ENCODE measurements at regions not wholly inside any gene's neighbourhood (a gene's known extent, or its start where the extent isn't known, plus 50 kb on each side); places are given as distances from the start of the nearest gene placed in this dataset.

DNA sequence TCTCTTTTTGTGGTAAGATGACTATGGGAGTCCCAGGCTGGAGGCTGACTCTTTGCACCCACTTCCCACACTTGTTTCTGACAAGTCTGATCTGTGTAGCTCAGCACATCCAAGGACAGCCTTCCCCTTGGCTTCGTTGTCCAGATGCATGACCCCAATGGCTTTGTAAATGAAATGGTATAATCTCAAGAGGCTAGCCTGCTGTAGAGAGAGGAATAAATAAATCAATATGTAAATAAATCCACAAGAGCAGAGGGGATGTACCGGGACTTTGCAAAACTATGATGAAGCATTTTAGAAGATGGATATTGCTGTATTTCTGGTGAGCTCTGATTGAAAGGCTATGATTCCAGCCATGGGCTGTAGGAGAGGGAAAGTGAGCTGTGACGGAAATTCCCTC is 79.9 kb upstream of the NEO1 start:
- H3K36me3 Mint-ChIP-seq (ENCODE audit: low read depth): no peaks in the 10 kb centered on the region
- H3K9me3 Mint-ChIP-seq: no peaks in the 10 kb centered on the region
- ChIA-PET POLR2A (no interaction called here), CTCF (no interaction called here)
- peaks cover 30% of the 10 kb centered on the region for H3K27me3 Mint-ChIP-seq
- TF ChIP-seq, protein P1, sequence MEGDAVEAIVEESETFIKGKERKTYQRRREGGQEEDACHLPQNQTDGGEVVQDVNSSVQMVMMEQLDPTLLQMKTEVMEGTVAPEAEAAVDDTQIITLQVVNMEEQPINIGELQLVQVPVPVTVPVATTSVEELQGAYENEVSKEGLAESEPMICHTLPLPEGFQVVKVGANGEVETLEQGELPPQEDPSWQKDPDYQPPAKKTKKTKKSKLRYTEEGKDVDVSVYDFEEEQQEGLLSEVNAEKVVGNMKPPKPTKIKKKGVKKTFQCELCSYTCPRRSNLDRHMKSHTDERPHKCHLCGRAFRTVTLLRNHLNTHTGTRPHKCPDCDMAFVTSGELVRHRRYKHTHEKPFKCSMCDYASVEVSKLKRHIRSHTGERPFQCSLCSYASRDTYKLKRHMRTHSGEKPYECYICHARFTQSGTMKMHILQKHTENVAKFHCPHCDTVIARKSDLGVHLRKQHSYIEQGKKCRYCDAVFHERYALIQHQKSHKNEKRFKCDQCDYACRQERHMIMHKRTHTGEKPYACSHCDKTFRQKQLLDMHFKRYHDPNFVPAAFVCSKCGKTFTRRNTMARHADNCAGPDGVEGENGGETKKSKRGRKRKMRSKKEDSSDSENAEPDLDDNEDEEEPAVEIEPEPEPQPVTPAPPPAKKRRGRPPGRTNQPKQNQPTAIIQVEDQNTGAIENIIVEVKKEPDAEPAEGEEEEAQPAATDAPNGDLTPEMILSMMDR (IDR thresholded peaks at IDR 0.05): no peak
- intact Hi-C loops (cut with micrococcal nuclease): no loop called here
- ATAC-seq (ENCODE audit: low read depth) (no peak), DNase-seq (no peak)
- H3K4me3 Mint-ChIP-seq: no peak overlapping the region
- H3K27ac Mint-ChIP-seq: no peak overlapping the region
- H3K4me1 Mint-ChIP-seq: no peaks in the 10 kb centered on the region

DNA sequence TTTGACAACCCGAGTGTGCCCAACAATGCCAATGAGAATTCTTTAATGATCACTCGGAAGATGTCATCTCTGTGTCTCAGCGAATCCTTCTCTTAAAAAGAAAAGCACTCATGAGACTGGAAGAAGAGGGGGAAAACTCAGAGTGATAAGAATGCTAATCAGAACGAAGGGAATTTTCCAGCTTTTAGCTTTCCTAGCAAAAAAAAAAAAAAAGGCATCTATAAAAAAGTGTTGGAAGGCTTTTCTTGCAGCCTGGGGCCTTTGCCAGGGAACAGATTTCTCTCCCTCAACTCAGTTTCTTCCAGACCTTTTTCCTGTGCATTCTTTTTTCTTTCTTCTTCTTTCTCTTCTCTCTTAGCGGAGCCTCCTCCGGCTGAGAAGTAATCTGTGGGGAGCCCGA is 80.5 kb upstream of the NEO1 start:
- no peak overlapping the region for H3K27ac Mint-ChIP-seq
- H3K9me3 Mint-ChIP-seq: no peaks in the 10 kb centered on the region
- no peak overlapping the region for H3K4me3 Mint-ChIP-seq
- intact Hi-C loops (cut with micrococcal nuclease): no loop called here
- CTCF ChIA-PET: no interaction called here
- ATAC-seq (ENCODE audit: low read depth) (no peak), DNase-seq (no peak)
- peaks cover 28% of the 10 kb centered on the region for H3K27me3 Mint-ChIP-seq
- H3K36me3 Mint-ChIP-seq (ENCODE audit: low read depth): no peaks in the 10 kb centered on the region
- H3K4me1 Mint-ChIP-seq: no peaks in the 10 kb centered on the region
- TF ChIP-seq, protein P1 (IDR thresholded peaks at IDR 0.05): no peak
- POLR2A ChIA-PET: no interaction called here

GRCh38 chr15:72970933-72971760 is 81.1 kb upstream of the NEO1 start:
- TF ChIP-seq, protein P1 (IDR thresholded peaks at IDR 0.05): no peak
- intact Hi-C loops (cut with micrococcal nuclease): no loop called here
- Mint-ChIP-seq H3K4me3 (no peak overlapping the region), H3K9me3 (no peaks in the 10 kb centered on the region), H3K4me1 (no peaks in the 10 kb centered on the region), H3K27me3 (peaks cover 26% of the 10 kb centered on the region), H3K27ac (no peak overlapping the region), H3K36me3 (ENCODE audit: low read depth) (no peaks in the 10 kb centered on the region)
- no peak for DNase-seq
- ChIA-PET POLR2A (no interaction called here), CTCF (no interaction called here)
- no peak for ATAC-seq (ENCODE audit: low read depth)

- no peak overlapping the region for H3K27ac Mint-ChIP-seq
- TF ChIP-seq, protein P1 (IDR thresholded peaks at IDR 0.05): no peak
- H3K27me3 Mint-ChIP-seq: peaks cover 28% of the 10 kb centered on the region
- peaks cover 3% of the 10 kb centered on the region for H3K9me3 Mint-ChIP-seq
- no peak overlapping the region for H3K4me3 Mint-ChIP-seq
- DNase-seq (no peak), ATAC-seq (ENCODE audit: low read depth) (no peak)
- intact Hi-C loops (cut with micrococcal nuclease): no loop called here
- ChIA-PET POLR2A (no interaction called here), CTCF (no interaction called here)
- no peaks in the 10 kb centered on the region for H3K36me3 Mint-ChIP-seq (ENCODE audit: low read depth)
- H3K4me1 Mint-ChIP-seq: no peaks in the 10 kb centered on the region
Observed at GRCh38 chr15:72968531-72968922, 83.7 kb upstream of the NEO1 start.

DNA sequence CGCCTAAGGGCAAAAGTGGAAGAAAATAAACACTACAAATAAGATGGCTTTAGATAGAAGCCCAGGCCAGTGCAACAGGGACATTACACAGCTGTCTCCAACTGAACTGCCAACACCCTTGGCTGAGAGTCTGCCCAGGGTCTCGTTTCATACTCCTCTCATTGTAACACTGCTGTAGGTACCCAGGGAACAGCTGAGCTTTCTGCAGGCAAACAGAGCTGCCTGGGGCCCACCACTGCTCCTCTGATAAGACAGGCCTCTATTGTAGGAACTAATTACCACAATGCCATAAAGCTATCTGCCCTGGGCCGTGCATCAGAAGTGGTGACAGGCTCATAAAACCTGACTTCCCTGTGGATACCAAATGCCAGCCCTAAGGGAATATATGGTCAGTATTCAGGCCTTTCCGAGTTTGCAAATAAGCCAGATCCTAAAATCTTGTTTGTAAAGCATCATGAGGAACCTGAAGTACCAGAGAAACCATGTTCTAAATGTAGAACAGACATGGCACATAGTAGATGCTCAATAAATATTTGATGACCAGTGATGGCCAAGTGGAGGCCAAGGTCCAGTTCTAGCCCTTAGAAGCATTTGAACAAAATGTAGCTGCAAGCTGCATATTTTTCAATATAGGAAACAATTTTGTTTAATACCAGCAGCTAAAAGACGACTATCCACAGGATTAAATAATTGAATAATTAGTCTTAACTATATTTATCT is 84.3 kb upstream of the NEO1 start:
- intact Hi-C loops (cut with micrococcal nuclease): no loop called here
- CTCF ChIA-PET: no interaction called here
- Mint-ChIP-seq H3K27me3 (peaks cover 26% of the 10 kb centered on the region), H3K9me3 (peaks cover 3% of the 10 kb centered on the region), H3K36me3 (ENCODE audit: low read depth) (no peaks in the 10 kb centered on the region), H3K27ac (no peak overlapping the region), H3K4me1 (no peaks in the 10 kb centered on the region), H3K4me3 (no peak overlapping the region)
- DNase-seq: no peak
- POLR2A ChIA-PET: no interaction called here
- no peak for ATAC-seq (ENCODE audit: low read depth)
- TF ChIP-seq, protein P1 (IDR thresholded peaks at IDR 0.05): no peak
